GM18861 (cell line): ENCODE measurements at regions not wholly inside any gene's neighbourhood (a gene's known extent, or its start where the extent isn't known, plus 50 kb on each side); places are given as distances from the start of the nearest gene placed in this dataset.

Source experiments
- ATAC-seq: cut with Tn5 transposase; IDR thresholded peaks from one replicate; pipeline ENCODE4 v1.9.1; 2021; ENCODE audit not compliant: unreplicated experiment

GRCh38 chr1:186620566-186621350, 59.5 kb downstream of the PTGS2 start:
- no peak for ATAC-seq

DNA sequence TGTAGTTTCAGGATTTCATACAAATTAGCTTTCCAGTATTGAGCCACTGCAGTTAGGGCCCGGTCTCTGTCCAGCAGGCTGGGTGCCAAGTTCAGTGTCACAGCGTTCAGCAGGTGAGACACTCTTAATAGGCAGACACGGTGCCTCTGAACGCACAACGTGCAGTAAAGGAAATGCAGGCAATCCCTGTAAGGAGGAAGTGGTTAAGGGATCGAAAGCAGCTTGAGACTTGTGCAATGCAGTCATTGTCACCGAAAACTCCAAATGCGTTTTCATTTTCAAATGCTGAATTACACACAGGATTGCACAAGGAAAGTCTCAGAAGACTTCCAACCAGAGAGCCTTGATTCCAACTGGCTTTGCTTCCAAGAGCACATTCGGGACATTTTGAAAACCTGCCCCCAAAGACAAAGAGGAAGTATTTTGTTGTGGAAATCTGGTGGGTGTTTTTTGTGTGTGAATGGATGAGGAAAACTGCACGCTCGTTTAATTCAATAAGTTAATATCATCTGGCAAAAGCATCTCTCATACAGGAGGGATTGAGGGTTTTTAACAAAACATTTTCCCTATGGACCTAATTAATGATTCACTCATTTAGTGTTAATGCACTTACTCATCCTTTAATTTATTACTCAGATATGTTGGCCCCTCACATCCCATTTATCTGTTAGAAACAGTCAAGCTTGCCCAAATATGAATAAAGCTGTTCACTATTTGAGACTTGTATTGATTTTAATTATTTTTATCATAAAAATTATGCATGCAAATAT, 61.6 kb downstream of the PTGS2 start:
- ATAC-seq: peak; percentile 100

- no peak for ATAC-seq
These were observed 62.3 kb downstream of the PTGS2 start for GRCh38 chr1:186617926-186618325.

GRCh38 chr1:186616511-186616910, 63.7 kb downstream of the PTGS2 start:
- no peak for ATAC-seq

DNA sequence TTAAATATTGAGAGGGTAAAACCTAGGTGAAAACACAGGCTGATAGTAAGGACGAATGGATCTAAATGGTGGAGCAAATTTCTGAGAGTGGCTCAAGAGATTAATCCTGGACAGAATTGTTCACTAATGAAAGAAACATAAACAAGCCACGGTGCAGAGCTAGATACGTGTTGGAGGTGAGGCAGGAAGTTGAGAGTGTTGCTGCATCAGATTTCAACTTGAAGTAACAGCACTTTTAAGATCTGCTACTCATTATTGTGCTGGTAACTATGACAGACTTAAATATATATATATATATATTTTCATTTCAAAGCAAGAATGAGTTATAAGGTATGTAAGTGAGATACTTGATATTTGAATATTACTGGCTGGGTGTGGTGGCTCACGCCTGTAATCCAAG, 64.9 kb downstream of the PTGS2 start:
- ATAC-seq: no peak

DNA sequence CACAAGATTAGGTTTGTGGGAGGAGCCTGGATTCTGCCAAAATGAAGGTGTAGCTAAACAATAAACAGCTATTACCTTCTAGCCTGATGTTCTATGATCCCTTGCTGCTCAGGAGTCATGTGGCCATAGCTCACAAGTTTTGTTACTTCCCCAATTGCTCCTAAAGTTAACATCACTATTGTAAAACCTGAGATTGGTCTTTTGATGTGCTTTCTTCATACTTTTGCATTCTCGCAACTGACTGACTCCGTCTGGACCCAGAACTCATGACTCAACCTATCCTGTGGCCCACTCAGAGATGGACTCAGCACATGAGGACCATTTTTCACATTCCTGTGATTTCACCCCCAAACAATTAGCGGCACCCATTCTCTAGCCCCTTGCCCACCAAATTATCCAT, 69.1 kb downstream of the PTGS2 start:
- no peak for ATAC-seq

GRCh38 chr1:186609183-186609582, 71.0 kb downstream of the PTGS2 start:
- no peak for ATAC-seq

GRCh38 chr1:186605762-186606350, 74.4 kb downstream of the PTGS2 start:
- ATAC-seq: no peak

GRCh38 chr1:186595969-186596368, 84.3 kb downstream of the PTGS2 start:
- peak; percentile 87 for ATAC-seq

- ATAC-seq: no peak
These were observed 101.8 kb downstream of the PTGS2 start for GRCh38 chr1:186578325-186579016.

GRCh38 chr1:186577633-186578032, 102.6 kb downstream of the PTGS2 start:
- no peak for ATAC-seq

DNA sequence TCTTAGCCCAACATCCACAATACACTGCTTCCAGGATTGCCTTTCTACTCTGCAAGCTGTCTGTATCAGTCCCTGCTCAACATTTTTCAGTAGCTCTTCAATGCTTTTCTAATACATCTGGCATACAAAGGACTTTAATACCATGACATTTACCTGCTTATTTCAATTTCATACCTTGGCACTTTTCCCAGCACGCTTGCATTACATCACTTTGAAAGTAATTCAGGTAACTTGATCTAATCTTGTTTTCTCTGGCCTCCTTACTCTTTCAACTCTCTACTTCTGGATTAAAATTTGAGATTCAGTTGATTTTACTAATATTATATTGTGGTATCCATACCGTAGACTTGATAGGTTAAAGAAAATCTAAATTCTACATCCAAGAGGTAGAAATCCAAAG, 103.0 kb downstream of the PTGS2 start:
- ATAC-seq: no peak

DNA sequence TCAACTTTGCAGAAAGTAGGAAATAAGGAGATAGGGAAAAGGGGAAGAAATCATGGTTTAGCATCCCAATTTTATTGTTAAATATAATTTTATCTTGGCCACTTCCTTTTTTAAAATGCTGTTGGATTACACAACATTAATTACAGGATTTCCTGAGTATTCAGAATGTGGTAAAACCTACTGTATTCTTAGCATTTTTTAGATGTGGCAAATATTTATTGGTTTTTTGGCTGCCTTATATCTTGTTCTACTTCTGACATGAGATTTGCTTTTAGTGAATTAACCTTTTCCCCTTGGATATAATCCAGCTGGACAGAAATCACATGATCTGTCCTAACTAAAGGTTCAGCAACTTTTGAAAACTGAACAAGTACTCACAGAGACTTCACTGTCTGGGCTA, 104.9 kb downstream of the PTGS2 start:
- no peak for ATAC-seq

DNA sequence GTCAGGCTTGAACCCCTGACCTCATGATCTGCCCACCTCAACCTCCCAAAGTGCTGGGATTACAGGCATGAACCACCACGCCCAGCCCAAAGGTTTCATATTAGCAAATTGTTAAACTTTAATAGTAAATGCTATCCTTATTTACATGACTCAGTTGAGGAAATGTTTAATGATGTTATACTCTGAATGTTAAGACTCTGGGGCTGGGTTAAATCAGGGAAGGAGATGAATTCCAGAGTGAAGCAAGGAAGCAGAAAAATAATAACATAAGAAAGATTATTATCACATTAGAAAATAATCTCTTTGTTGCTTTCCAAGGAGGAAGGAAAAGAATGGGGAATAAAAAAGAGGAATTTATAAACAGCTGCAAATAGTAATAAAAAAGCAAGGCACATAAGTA, 105.3 kb downstream of the PTGS2 start:
- ATAC-seq: no peak

DNA sequence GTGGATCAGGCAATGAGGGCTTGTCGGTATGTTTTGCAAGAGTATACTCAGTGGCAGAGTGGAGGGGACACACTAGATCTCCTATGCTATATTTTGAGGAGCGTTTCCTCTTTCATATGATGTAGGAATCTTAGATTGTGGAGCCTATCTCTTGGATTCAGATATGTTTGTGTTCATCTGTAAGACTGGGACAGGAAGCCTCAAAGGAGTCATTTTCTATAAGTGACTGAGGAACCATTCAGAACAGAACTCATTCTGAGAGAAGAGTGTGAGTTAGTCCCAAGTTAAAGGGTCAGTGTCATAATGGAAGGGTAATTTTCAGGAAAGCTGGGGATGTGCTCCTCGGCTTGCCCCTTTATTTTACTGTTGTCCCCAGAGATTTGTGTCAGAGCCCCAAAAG, 107.7 kb downstream of the PTGS2 start:
- ATAC-seq: no peak

- no peak for ATAC-seq
These were observed 108.5 kb downstream of the PTGS2 start for GRCh38 chr1:186571771-186572170.

GRCh38 chr1:186569856-186570255, 108.9 kb upstream of the PDC start:
- no peak for ATAC-seq

DNA sequence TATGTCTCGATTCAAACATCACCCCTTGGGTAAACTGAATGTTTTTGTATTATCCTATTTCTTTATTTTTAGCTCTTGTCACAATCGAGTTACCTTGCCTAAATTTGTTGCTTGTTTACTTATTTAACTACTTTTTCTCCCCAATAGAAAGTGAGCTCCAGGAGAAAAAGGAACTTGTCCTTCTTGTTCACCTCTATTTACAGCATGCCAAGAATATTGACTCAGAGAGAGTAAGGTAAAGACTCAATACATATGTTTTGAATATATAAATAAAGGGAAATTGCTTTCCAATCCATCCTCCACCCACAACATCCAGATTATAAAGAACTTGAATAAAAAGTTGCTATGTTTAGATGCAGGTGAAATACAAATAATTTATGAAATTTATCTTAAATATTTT, 107.3 kb upstream of the PDC start:
- no peak for ATAC-seq

DNA sequence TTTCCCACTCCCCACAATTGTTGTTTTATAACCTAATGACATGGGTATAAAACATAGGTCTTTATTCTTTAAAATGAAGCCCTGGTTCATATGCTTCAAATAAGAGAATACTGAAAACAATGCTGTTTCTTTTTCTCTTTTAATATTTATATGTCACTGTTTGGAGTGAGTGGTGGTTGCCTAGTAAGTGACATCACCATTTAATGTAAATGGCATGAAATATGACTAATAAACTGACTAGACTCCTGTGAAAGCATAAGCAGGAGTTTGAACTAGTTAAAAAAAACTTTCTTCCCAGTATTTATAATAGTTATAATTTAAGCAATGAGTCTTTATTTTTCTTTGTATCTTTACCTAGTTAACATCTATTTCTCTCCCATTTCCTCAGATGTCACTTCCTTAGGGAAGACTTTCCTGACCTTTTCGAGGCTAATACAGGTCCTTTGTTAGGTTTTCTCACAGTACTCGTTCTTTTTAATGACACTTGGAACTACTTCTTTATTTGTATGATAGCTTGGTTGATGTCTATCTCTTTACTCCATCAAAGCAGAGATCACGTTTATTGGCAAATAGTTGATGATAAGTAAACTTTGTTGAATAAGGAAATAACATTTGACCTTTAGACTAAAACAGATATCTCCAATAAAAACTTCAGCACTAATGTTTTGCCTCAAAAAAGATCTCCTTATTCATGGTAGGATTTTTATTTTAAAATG, 105.4 kb upstream of the PDC start:
- ATAC-seq: no peak

- no peak for ATAC-seq
These were observed 103.7 kb upstream of the PDC start for GRCh38 chr1:186564582-186564981.

- ATAC-seq: no peak
These were observed 98.7 kb upstream of the PDC start for GRCh38 chr1:186559601-186560116.
